ENCODE measurements at regions not wholly inside any gene's neighbourhood (a gene's known extent, or its start where the extent isn't known, plus 50 kb on each side); places are given as distances from the start of the nearest gene placed in this dataset.
"Not testable (repeated sequence)": the region's sequence is repeated elsewhere in the genome, so short reads cannot be mapped to it uniquely, and the experiment has no call there.

- intact Hi-C loops (cut with DNase I), result no loop called here
- no peak for ATAC-seq
- no peak for DNase-seq (ENCODE audit: missing footprints)
Observed at GRCh38 chr18:55739488-55739887, 151.5 kb upstream of the TCF4 start.

DNA sequence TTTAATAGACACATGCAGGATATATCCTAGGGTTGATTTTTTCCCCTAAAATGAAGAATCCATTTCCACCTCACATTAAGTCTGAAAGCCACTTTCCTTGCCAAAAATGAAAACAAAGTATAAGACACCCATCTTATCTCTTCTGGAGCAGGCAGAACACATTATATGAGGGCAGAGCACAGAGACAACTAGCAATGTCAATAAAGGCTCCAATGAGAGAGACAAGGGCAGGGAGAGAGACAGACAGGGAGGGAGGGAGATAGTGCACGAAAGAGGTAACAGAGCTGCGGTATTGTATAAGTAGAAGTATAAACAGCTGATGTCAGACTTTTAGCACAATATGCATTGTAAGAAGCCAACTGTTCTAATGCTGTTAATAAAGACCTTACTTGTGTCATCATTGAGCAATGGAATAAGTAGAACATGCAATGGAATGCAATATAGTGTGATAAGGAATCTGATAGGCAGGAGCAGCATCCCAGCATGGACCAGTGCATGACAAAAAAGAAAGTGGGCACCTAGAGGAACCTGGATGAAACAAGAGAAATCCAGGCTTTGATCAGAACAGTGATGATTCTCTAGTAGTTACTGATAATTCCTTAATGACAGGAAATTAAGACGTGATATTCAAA, 150.6 kb upstream of the TCF4 start:
- intact Hi-C loops (cut with DNase I), result no loop called here
- DNase-seq (ENCODE audit: missing footprints) (no peak), ATAC-seq (no peak)

DNA sequence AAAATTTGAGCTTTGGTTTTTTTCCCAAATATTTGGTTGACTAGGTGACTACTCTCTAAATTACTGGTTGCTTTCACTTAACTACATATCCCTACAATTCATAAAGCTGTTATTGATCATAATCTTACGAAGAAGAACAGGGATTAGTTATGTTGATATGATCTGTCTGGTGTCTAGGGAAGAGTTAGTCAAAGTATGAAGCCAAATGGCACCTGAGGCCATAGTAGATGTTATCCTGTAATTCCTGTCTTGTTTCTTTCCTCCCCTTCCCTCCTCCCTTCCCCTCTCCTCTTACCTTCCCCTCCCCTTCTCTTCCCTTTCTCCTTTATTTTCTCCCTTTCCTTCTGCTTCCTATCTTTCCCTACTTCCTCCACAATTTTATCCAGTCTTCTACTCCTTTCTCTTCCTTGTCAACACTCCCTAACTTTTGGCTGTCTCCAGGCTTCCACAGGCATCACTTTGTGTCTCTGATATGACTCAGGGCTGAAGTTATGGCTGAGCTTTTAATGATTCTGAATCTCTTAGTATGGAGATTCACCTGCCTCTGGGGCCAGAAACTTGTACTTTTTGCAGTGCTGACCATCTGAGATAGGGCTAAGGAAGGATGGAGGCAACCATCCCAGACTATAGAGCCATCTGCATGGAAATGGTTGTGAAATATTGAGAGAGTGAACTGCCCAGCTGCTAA, 149.9 kb upstream of the TCF4 start:
- DNase-seq (ENCODE audit: missing footprints) (no peak), ATAC-seq (no peak)
- intact Hi-C loops (cut with DNase I), result no loop called here

DNA sequence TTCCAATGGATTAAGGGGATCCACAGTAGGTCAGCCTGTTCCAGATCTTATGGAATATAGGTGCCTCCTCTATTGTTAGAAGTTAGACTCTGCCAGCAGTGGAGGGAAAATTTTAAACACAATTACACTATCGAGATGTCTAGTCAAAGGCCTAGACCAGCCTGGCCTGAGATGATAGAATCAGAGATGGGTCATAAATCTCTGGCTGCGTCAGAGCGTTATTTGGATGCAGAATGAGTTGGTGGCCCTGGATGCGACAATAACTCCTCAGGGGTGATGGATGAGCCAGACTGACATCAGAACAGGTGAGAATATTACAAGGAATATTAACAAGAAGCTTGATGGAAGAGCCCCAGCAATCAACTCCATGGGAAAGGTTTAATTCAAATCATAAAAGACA, 149.3 kb upstream of the TCF4 start:
- ATAC-seq (no peak), DNase-seq (ENCODE audit: missing footprints) (no peak)
- intact Hi-C loops (cut with DNase I), result no loop called here

- intact Hi-C loops (cut with DNase I), result no loop called here
Observed at GRCh38 chr18:55735969-55736368, 148.0 kb upstream of the TCF4 start.

GRCh38 chr18:55735199-55735855, 147.3 kb upstream of the TCF4 start:
- intact Hi-C loops (cut with DNase I), result no loop called here
- DNase-seq (ENCODE audit: missing footprints), result no peak

More at GRCh38 chr18:55735969-55736368, 148.0 kb upstream of the TCF4 start:
- DNase-seq (ENCODE audit: missing footprints) (no peak), ATAC-seq (no peak)

GRCh38 chr18:55732227-55733106, 144.5 kb upstream of the TCF4 start:
- intact Hi-C loops (cut with DNase I), result loop anchor here (5.0 kb wide), 1 partner anchor 145 kb away; the partner anchor contains the start of gene TCF4
- peak; percentile 16 for ATAC-seq
- DNase-seq (ENCODE audit: missing footprints), result no peak

More at GRCh38 chr18:55735199-55735855, 147.3 kb upstream of the TCF4 start:
- no peak for ATAC-seq

DNA sequence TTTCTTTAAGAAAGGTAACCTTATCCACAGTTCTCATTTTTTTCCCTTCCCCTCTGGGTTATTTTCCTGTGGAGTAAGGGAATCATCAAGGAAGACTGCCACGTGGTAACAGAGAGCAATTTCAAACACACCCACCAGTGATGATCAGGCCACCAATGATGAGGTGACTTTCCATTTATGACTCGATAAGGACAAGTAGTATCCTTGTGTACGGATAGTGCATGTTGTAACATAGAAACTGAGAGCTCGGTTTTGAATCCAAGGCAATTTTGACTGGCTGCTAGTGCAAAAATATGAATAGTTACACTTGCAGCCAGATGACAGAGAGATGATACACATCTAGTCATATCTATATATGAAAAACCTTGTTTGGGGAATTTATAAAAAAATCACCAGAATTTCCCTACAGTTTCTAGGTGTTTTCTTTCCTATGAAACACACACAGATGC, 143.6 kb upstream of the TCF4 start:
- ATAC-seq, result no peak
- intact Hi-C loops (cut with DNase I), result loop anchor here (5.0 kb wide), 1 partner anchor 144 kb away; the partner anchor contains the start of gene TCF4

GRCh38 chr18:55721006-55721405, 133.0 kb upstream of the TCF4 start:
- DNase-seq (ENCODE audit: missing footprints); ATAC-seq; intact Hi-C loops (cut with DNase I): not testable (repeated sequence)

More for the DNA sequence above, 143.6 kb upstream of the TCF4 start:
- no peak for DNase-seq (ENCODE audit: missing footprints)

GRCh38 chr18:55713707-55714106, 125.7 kb upstream of the TCF4 start:
- intact Hi-C loops (cut with DNase I), result no loop called here
- DNase-seq (ENCODE audit: missing footprints), result no peak

GRCh38 chr18:55706898-55707297, 118.9 kb upstream of the TCF4 start:
- intact Hi-C loops (cut with DNase I), result no loop called here
- DNase-seq (ENCODE audit: missing footprints), result no peak
- no peak for ATAC-seq

More at GRCh38 chr18:55713707-55714106, 125.7 kb upstream of the TCF4 start:
- ATAC-seq, result no peak

GRCh38 chr18:55699233-55699765, 111.3 kb upstream of the TCF4 start:
- intact Hi-C loops (cut with DNase I), result no loop called here

DNA sequence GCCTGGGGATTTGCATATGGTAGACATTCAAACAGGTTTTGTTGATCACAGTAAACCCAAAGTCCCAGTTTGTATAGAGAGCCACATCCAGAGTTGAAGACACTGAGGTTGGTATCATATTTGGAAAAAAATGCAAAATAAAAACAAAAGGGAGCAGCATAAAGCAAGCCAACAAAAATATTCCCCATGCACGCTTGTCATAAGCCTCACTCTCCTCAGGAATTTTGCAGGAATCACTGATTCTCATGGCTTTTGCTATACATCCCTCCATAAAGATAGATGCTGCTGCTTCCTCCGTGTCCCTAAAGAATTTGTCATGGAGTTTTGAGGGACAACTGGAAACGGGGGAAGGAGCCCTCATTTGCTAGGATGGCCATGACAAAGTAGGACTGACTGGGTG, 108.8 kb upstream of the TCF4 start:
- intact Hi-C loops (cut with DNase I), result no loop called here
- DNase-seq (ENCODE audit: missing footprints) (no peak), ATAC-seq (no peak)

More at GRCh38 chr18:55699233-55699765, 111.3 kb upstream of the TCF4 start:
- DNase-seq (ENCODE audit: missing footprints), result no peak
- no peak for ATAC-seq

- DNase-seq (ENCODE audit: missing footprints) (no peak), ATAC-seq (no peak)
- intact Hi-C loops (cut with DNase I), result no loop called here
Observed at GRCh38 chr18:55695091-55695490, 107.1 kb upstream of the TCF4 start.

- DNase-seq (ENCODE audit: missing footprints) (no peak), ATAC-seq (no peak)
- intact Hi-C loops (cut with DNase I), result no loop called here
Observed at GRCh38 chr18:55694291-55694690, 106.3 kb upstream of the TCF4 start.

DNA sequence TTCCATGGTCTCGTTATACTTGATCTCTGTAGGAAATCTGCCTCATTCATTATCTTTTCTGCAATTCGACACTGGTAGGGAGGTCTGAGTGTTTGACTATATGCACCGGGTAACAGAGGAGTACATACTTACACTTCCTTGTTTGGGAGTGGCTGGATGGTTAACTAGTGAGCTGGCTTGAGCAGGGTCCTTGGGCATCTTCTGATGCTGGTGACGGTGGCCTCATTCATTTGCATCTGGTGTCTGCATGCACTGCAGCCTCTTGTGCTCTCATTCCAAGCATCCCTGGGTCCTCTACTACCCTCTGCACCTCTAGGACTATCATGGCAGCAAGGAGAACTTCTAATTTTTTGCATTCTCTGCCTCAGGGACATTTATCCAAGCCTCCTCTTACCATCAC, 100.0 kb upstream of the TCF4 start:
- intact Hi-C loops (cut with DNase I), result no loop called here
- DNase-seq (ENCODE audit: missing footprints), result no peak
- ATAC-seq, result no peak

DNA sequence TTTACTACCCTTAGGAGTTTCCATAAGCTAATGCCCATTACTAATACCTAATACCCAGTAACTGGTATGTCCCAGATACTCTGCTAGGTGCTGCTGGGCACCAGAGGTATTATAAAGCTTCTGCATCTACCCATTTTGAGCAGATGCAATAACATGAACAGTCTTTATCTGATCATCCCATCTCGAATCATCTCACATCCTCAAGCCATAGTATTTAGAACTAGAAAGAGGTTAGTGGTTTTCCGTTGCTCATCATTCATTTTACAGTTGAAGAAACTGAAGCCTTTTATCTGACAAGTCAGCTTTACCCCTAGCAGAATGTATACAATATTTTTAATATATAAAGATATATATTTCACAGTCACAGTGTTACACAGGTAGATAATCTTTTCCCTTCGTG, 99.1 kb upstream of the TCF4 start:
- no peak for DNase-seq (ENCODE audit: missing footprints)
- ATAC-seq, result no peak
- intact Hi-C loops (cut with DNase I), result no loop called here

GRCh38 chr18:55685638-55686037, 97.6 kb upstream of the TCF4 start:
- DNase-seq (ENCODE audit: missing footprints) (no peak), ATAC-seq (no peak)

More at GRCh38 chr18:55685638-55686037, 97.6 kb upstream of the TCF4 start:
- intact Hi-C loops (cut with DNase I), result no loop called here
